Mesendoderm (in vitro differentiated cells): ENCODE measurements at regions not wholly inside any gene's neighbourhood (a gene's known extent, or its start where the extent isn't known, plus 50 kb on each side); places are given as distances from the start of the nearest gene placed in this dataset.

Experiments
- DNase-seq: peaks from one replicate; pipeline ENCODE4 v3.0.0; 2013
- H2AK5ac ChIP-seq: 2 replicates; pipeline ENCODE4 v1.6.1; 2013; ENCODE audit warnings: low read length, inconsistent platforms
- H2BK120ac ChIP-seq: 2 replicates; pipeline ENCODE4 v1.6.1; 2013; ENCODE audit warnings: low read depth, mild to moderate bottlenecking, low read length, moderate library complexity, mixed read lengths
- H2BK15ac ChIP-seq: replicated peaks from 2 replicates; pipeline ENCODE4 v1.6.1; 2013; ENCODE audit warnings: low read depth, mild to moderate bottlenecking, moderate library complexity
- H2BK5ac ChIP-seq: 2 replicates; pipeline ENCODE4 v1.6.1; 2013; ENCODE audit warnings: low read length, inconsistent platforms
- H3K18ac ChIP-seq: 2 replicates; pipeline ENCODE4 v1.6.1; 2013; ENCODE audit warnings: mild to moderate bottlenecking, low read length, mixed read lengths
- H3K23ac ChIP-seq: one replicate; pipeline ENCODE4 v1.6.1; 2013; ENCODE audit warnings: low read length
- H3K27ac ChIP-seq: 2 replicates; pipeline ENCODE4 v1.5.1; 2013; ENCODE audit warnings: low read depth, mild to moderate bottlenecking, inconsistent platforms, low read length, moderate library complexity
- H3K27me3 ChIP-seq: 2 replicates; pipeline ENCODE4 v1.6.1; 2013; ENCODE audit warnings: low read length, control low read depth, mild to moderate bottlenecking, inconsistent platforms; ENCODE audit not compliant: insufficient read depth, poor library complexity
- H3K36me3 ChIP-seq: 2 replicates; pipeline ENCODE4 v1.6.1; 2013; ENCODE audit warnings: low read length, inconsistent platforms; ENCODE audit not compliant: control insufficient read depth, insufficient read depth
- H3K4ac ChIP-seq: one replicate; pipeline ENCODE4 v1.6.1; 2013; ENCODE audit warnings: low read depth, mild to moderate bottlenecking, low read length, moderate library complexity
- H3K4me1 ChIP-seq: 2 replicates; pipeline ENCODE4 v1.6.1; 2013; ENCODE audit warnings: low read depth, low read length, inconsistent platforms; ENCODE audit not compliant: control insufficient read depth
- H3K4me2 ChIP-seq: 2 replicates; pipeline ENCODE4 v1.6.1; 2013; ENCODE audit warnings: low read length
- H3K4me3 ChIP-seq: 2 replicates; pipeline ENCODE4 v1.5.1; 2013; ENCODE audit warnings: mild to moderate bottlenecking, low read length
- H3K56ac ChIP-seq: one replicate; pipeline ENCODE4 v1.6.1; 2013; ENCODE audit warnings: low read length
- H3K79me1 ChIP-seq: 2 replicates; pipeline ENCODE4 v1.6.1; 2013; ENCODE audit warnings: low read length, inconsistent platforms
- H3K79me2 ChIP-seq: 2 replicates; pipeline ENCODE4 v1.6.1; 2013; ENCODE audit warnings: mild to moderate bottlenecking, low read length; ENCODE audit not compliant: control insufficient read depth, insufficient read depth
- H3K9ac ChIP-seq: 2 replicates; pipeline ENCODE4 v1.6.1; 2013; ENCODE audit warnings: low read length, inconsistent platforms
- H4K5ac ChIP-seq: one replicate; pipeline ENCODE4 v1.6.1; 2013; ENCODE audit warnings: low read length
- H4K8ac ChIP-seq: one replicate; pipeline ENCODE4 v1.6.1; 2013; ENCODE audit warnings: low read depth, mild to moderate bottlenecking, control low read depth, low read length, moderate library complexity
- WGBS: extraction: QIAGEN DNeasy Blood & Tissue Kit; methylation state at CpG from one replicate; pipeline ENCODE4 v1.1.7; 2013; ENCODE audit warnings: low lambda C conversion rate, missing lambda C conversion rate; ENCODE audit not compliant: insufficient coverage; ENCODE audit errors: extremely low coverage; 5-methylcytosine and 5-hydroxymethylcytosine counted together

DNA sequence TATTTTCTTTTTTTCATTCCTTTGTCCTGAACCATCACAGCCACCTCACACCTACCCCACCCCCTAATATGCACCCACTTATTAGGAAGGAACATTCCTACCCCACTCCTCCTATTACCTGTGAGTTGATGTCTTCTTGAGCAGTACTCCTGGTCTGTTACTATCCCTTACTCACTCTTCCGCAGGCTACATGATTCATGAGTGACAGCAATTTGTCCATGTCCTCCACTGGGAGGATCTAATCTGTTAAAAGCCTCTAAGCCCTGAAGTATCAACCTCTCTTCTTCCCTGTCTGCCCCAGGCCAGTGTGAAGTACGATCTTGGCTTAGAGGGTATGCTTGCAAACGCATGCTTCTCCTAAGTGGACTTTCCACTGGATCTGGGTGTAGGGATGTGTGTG is 75.6 kb upstream of the RFX8 start:
- H3K56ac ChIP-seq, result no peak overlapping the region
- no peak overlapping the region for H3K4me3 ChIP-seq
- no peak overlapping the region for H3K9ac ChIP-seq
- H2AK5ac ChIP-seq, result no peak overlapping the region
- no peaks in the 10 kb centered on the region for H3K79me1 ChIP-seq
- DNase-seq, result no peak
- no peak overlapping the region for H2BK120ac ChIP-seq
- no peak overlapping the region for H4K8ac ChIP-seq
- H3K23ac ChIP-seq, result no peak overlapping the region
- H2BK15ac ChIP-seq, result no peak overlapping the region
- H3K79me2 ChIP-seq, result no peaks in the 10 kb centered on the region
- no peak overlapping the region for H3K18ac ChIP-seq
- no peak overlapping the region for H4K5ac ChIP-seq
- WGBS, result no CpG with 5 or more reads among the region's 3 CpGs
- no peak overlapping the region for H3K27ac ChIP-seq
- H3K36me3 ChIP-seq, result no peaks in the 10 kb centered on the region
- H3K4me1 ChIP-seq, result no peaks in the 10 kb centered on the region
- H3K4ac ChIP-seq, result no peak overlapping the region
- no peaks in the 10 kb centered on the region for H3K27me3 ChIP-seq
- H2BK5ac ChIP-seq, result no peak overlapping the region
- no peak overlapping the region for H3K4me2 ChIP-seq

DNA sequence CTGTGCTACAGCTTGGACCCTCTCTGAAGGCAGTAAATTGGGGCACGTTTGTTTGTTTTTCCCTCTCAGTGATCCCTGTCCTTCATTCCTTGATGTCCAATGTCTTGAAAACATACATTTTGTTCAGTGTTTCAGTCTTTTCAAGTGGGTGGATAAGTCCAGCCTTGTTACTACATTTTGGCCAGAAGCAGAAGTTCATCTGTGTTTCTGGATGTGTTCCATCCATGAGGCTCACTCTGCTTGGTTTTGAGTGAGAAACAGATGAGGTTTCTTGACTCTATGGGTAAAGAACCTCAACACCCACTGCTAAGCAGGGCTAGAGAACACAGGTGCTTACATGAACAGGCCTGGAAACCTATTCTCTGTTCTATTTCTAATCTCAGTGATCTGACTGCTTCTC is 74.5 kb upstream of the RFX8 start:
- Histone ChIP-seq H3K4me1 (no peaks in the 10 kb centered on the region), H3K56ac (no peak overlapping the region), H3K18ac (no peak overlapping the region), H3K4me3 (no peak overlapping the region), H3K27me3 (no peaks in the 10 kb centered on the region), H3K27ac (no peak overlapping the region), H2BK120ac (no peak overlapping the region), H4K5ac (no peak overlapping the region), H4K8ac (no peak overlapping the region), H3K9ac (no peak overlapping the region), H3K36me3 (no peaks in the 10 kb centered on the region), H3K4ac (no peak overlapping the region), H3K23ac (no peak overlapping the region), H2AK5ac (no peak overlapping the region), H3K79me1 (no peaks in the 10 kb centered on the region), H3K4me2 (no peak overlapping the region), H2BK15ac (no peak overlapping the region), H3K79me2 (no peaks in the 10 kb centered on the region), H2BK5ac (no peak overlapping the region)
- no peak for DNase-seq
- no CpG with 5 or more reads among the region's 1 CpG for WGBS

DNA sequence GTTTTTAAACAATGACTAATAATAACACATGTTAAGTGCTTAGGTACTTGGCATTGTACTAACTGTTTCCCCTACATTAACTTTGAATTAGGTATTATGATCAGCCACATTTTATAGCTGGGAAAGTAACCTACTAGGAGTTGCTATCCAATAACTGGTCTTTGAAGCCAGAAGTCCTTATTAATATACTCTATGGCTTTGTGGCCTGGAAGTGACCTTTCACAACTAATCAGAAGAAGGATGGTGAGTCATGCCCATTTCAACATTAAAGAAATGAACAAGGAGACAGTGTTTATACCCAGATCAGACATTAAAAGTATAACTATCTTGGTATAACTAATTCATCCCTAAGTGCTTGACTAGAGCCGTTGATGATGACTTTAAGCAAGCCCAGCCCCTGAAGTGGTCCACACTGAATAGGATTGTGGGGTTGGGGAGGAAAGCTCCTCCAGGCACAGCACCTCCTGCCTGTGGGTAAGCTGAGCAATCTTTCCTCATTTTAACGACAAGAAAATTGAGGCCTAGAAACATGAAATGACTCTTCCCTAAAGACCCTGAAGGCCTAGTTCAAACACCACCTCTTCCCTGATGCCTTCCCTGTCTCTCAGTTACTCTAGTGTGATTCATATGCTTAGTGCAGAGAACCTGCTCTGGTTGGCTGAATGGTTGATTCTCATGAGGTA is 71.6 kb upstream of the RFX8 start:
- no peak overlapping the region for H2AK5ac ChIP-seq
- no peak overlapping the region for H3K4me3 ChIP-seq
- no CpG with 5 or more reads among the region's 2 CpGs for WGBS
- H3K79me1 ChIP-seq, result no peaks in the 10 kb centered on the region
- no peak overlapping the region for H2BK15ac ChIP-seq
- no peak overlapping the region for H3K4ac ChIP-seq
- H3K56ac ChIP-seq, result no peak overlapping the region
- no peak overlapping the region for H4K5ac ChIP-seq
- DNase-seq, result no peak
- H3K79me2 ChIP-seq, result no peaks in the 10 kb centered on the region
- no peaks in the 10 kb centered on the region for H3K4me1 ChIP-seq
- no peaks in the 10 kb centered on the region for H3K27me3 ChIP-seq
- H3K4me2 ChIP-seq, result no peak overlapping the region
- no peak overlapping the region for H4K8ac ChIP-seq
- no peak overlapping the region for H3K23ac ChIP-seq
- H2BK5ac ChIP-seq, result no peak overlapping the region
- no peak overlapping the region for H3K27ac ChIP-seq
- no peak overlapping the region for H3K18ac ChIP-seq
- no peak overlapping the region for H2BK120ac ChIP-seq
- no peaks in the 10 kb centered on the region for H3K36me3 ChIP-seq
- H3K9ac ChIP-seq, result no peak overlapping the region

DNA sequence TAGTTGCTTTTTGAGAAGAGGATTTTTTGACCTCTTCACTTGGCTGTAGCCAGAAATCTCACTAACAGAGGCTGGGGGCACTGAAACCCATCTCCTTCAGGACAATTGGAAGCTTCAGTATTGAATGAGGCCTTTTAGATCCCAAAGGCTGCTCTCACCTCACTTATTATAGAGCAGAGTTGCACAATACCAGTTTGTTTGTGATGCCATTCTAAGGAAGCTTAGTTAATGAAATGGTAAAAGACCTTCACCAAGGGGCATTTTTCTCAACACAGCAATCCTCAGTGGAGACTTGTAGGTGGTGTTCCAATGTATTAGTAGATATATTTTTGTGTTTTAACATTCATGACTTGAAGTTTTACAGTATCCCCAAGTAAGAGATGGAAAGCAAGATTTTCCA is 71.0 kb upstream of the RFX8 start:
- H3K36me3 ChIP-seq, result no peaks in the 10 kb centered on the region
- no peak overlapping the region for H3K9ac ChIP-seq
- H3K79me2 ChIP-seq, result no peaks in the 10 kb centered on the region
- no peak overlapping the region for H2BK5ac ChIP-seq
- H3K4me3 ChIP-seq, result no peak overlapping the region
- no peaks in the 10 kb centered on the region for H3K4me1 ChIP-seq
- H3K23ac ChIP-seq, result no peak overlapping the region
- no peak overlapping the region for H4K8ac ChIP-seq
- H3K4me2 ChIP-seq, result no peak overlapping the region
- H3K4ac ChIP-seq, result no peak overlapping the region
- no peaks in the 10 kb centered on the region for H3K79me1 ChIP-seq
- no peak overlapping the region for H3K56ac ChIP-seq
- no peaks in the 10 kb centered on the region for H3K27me3 ChIP-seq
- H3K18ac ChIP-seq, result no peak overlapping the region
- H4K5ac ChIP-seq, result no peak overlapping the region
- no peak overlapping the region for H2BK15ac ChIP-seq
- no peak for DNase-seq
- H3K27ac ChIP-seq, result no peak overlapping the region
- H2BK120ac ChIP-seq, result no peak overlapping the region
- no peak overlapping the region for H2AK5ac ChIP-seq

DNA sequence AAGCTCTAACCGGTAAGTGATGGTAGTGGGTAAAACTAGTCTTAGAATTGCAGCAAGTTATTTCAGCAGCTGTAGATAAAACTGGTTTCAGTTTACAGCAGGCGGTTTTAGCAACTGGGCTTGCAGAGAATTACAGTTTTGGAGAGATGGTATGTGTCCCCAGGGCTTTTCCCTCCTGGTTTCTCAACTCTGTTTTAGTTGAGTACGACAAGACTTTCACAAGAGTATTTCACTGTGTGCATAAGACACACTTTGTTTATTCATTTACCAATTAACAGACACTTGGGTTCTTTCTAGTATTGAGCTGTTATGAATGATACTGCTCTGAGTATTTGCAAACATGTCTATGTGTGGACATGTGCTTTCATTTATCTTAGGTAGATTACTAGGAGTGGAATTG is 65.6 kb upstream of the RFX8 start:
- Histone ChIP-seq H2BK120ac (no peak overlapping the region), H3K4ac (no peak overlapping the region), H3K27ac (no peak overlapping the region), H2AK5ac (no peak overlapping the region), H3K56ac (no peak overlapping the region), H4K8ac (no peak overlapping the region), H2BK15ac (no peak overlapping the region), H4K5ac (no peak overlapping the region), H3K4me1 (no peaks in the 10 kb centered on the region), H3K9ac (no peak overlapping the region), H3K23ac (no peak overlapping the region), H3K36me3 (no peaks in the 10 kb centered on the region), H2BK5ac (no peak overlapping the region), H3K27me3 (no peaks in the 10 kb centered on the region), H3K79me2 (no peaks in the 10 kb centered on the region), H3K4me3 (no peak overlapping the region), H3K79me1 (no peaks in the 10 kb centered on the region), H3K18ac (no peak overlapping the region), H3K4me2 (no peak overlapping the region)
- WGBS, result no CpG with 5 or more reads among the region's 3 CpGs
- no peak for DNase-seq

DNA sequence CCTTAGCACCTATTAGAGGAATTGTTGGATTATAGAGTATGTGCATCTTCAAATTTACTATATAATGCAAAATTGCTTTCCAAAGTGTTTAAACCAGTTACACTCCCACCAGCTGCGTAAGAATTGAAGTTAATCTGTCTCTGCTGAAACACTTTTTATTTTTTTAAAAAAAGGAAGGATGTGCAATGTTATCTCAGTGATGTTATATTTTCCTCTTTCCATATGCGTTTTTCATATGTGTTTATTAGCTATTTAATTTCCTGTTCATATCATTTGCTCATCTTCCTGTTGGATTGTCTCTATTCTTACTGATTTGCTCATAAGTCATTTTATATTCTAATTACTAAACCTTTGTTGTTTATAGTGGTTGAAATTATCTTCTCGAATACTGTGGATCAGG is 63.2 kb upstream of the RFX8 start:
- Histone ChIP-seq H3K4me2 (no peak overlapping the region), H2AK5ac (no peak overlapping the region), H3K27me3 (no peaks in the 10 kb centered on the region), H3K79me2 (no peaks in the 10 kb centered on the region), H3K56ac (no peak overlapping the region), H3K9ac (no peak overlapping the region), H3K18ac (no peak overlapping the region), H3K36me3 (no peaks in the 10 kb centered on the region), H3K4me3 (no peak overlapping the region), H4K5ac (no peak overlapping the region), H3K23ac (no peak overlapping the region), H2BK5ac (no peak overlapping the region), H3K79me1 (no peaks in the 10 kb centered on the region), H3K4ac (no peak overlapping the region), H4K8ac (no peak overlapping the region), H2BK120ac (no peak overlapping the region), H2BK15ac (no peak overlapping the region), H3K4me1 (no peaks in the 10 kb centered on the region), H3K27ac (no peak overlapping the region)
- no CpG with 5 or more reads among the region's 3 CpGs for WGBS
- no peak for DNase-seq
